ENCODE measurements at regions not wholly inside any gene's neighbourhood (a gene's known extent, or its start where the extent isn't known, plus 50 kb on each side); places are given as distances from the start of the nearest gene placed in this dataset.

GRCh38 chr17:68175905-68176304, 71.9 kb upstream of the AMZ2 start:
- TF ChIP-seq CTCF (conservative IDR thresholded peaks at IDR 0.05; ENCODE audit: low read depth, low read length): no peak
- no peak for TF ChIP-seq RCOR1 (IDR thresholded peaks at IDR 0.05; ENCODE audit: insufficient replicate concordance, low read length)
- no peak for TF ChIP-seq CEBPB (IDR thresholded peaks at IDR 0.05; ENCODE audit: low read depth, low read length)
- no peak for TF ChIP-seq POLR2A (IDR thresholded peaks at IDR 0.05; ENCODE audit: low read depth, low read length)
- no peak for TF ChIP-seq MAZ (IDR thresholded peaks at IDR 0.05; ENCODE audit: borderline replicate concordance, low read depth, low read length)
- TF ChIP-seq MAFK (IDR thresholded peaks at IDR 0.05; ENCODE audit: low read depth, low read length): no peak
- TF ChIP-seq RFX5 (IDR thresholded peaks at IDR 0.05; ENCODE audit: low read depth, low read length): no peak
- TF ChIP-seq MXI1 (IDR thresholded peaks at IDR 0.05; ENCODE audit: borderline replicate concordance, low read depth, low read length): no peak
- TF ChIP-seq SMC3 (IDR thresholded peaks at IDR 0.05; ENCODE audit: low read depth, low read length): no peak
- TF ChIP-seq RAD21 (IDR thresholded peaks at IDR 0.05; ENCODE audit: low read length): no peak
- TF ChIP-seq FOS (IDR thresholded peaks at IDR 0.05; ENCODE audit: low read depth, low read length): no peak
- no peak for TF ChIP-seq NFE2L2 (IDR thresholded peaks at IDR 0.05; ENCODE audit: low read depth, low read length)
- TF ChIP-seq CHD1 (IDR thresholded peaks at IDR 0.05; ENCODE audit: low read depth, low read length): no peak
- TF ChIP-seq ELK1 (IDR thresholded peaks at IDR 0.05; ENCODE audit: borderline replicate concordance, low read depth, low read length): no peak

All from IMR-90 (cell line).